ENCODE measurements at regions not wholly inside any gene's neighbourhood (a gene's known extent, or its start where the extent isn't known, plus 50 kb on each side); places are given as distances from the start of the nearest gene placed in this dataset.

DNA sequence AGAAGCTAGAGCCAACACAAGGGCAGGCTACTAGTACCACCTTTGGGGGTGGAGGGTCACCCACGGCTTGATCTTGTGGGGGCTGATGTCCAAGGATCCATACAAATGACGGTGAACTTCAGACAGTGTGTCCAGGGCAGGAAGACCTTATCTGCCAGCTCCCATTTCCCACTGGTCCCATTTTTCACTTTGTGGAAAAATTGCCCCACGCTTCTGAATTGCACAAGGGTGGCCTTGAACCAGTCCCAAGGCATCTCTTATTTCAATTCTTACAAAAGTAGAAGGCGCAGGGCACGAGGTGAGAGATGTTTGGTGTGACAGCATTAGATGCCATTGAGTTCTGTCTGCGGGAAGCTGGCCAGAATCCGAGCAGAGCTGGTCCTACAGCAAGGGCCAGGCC, 252.7 kb upstream of the CELF2 start:
- DNase-seq (ENCODE audit: low spot score): no peak
- in situ Hi-C loops (cut with MboI; ENCODE audit: low sequenced_read_pairs, unreplicated experiment): no loop called here
- TF ChIP-seq, protein P1, sequence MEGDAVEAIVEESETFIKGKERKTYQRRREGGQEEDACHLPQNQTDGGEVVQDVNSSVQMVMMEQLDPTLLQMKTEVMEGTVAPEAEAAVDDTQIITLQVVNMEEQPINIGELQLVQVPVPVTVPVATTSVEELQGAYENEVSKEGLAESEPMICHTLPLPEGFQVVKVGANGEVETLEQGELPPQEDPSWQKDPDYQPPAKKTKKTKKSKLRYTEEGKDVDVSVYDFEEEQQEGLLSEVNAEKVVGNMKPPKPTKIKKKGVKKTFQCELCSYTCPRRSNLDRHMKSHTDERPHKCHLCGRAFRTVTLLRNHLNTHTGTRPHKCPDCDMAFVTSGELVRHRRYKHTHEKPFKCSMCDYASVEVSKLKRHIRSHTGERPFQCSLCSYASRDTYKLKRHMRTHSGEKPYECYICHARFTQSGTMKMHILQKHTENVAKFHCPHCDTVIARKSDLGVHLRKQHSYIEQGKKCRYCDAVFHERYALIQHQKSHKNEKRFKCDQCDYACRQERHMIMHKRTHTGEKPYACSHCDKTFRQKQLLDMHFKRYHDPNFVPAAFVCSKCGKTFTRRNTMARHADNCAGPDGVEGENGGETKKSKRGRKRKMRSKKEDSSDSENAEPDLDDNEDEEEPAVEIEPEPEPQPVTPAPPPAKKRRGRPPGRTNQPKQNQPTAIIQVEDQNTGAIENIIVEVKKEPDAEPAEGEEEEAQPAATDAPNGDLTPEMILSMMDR (IDR thresholded peaks at IDR 0.05; ENCODE audit: borderline replicate concordance, control extremely low read depth, extremely low read depth, insufficient read depth, missing control alignments): no peak

GRCh38 chr10:10772411-10772810, 245.3 kb upstream of the CELF2 start:
- DNase-seq (ENCODE audit: low spot score): no peak
- TF ChIP-seq, protein P1 (IDR thresholded peaks at IDR 0.05; ENCODE audit: borderline replicate concordance, control extremely low read depth, extremely low read depth, insufficient read depth, missing control alignments): no peak
- in situ Hi-C loops (cut with MboI; ENCODE audit: low sequenced_read_pairs, unreplicated experiment): no loop called here

DNA sequence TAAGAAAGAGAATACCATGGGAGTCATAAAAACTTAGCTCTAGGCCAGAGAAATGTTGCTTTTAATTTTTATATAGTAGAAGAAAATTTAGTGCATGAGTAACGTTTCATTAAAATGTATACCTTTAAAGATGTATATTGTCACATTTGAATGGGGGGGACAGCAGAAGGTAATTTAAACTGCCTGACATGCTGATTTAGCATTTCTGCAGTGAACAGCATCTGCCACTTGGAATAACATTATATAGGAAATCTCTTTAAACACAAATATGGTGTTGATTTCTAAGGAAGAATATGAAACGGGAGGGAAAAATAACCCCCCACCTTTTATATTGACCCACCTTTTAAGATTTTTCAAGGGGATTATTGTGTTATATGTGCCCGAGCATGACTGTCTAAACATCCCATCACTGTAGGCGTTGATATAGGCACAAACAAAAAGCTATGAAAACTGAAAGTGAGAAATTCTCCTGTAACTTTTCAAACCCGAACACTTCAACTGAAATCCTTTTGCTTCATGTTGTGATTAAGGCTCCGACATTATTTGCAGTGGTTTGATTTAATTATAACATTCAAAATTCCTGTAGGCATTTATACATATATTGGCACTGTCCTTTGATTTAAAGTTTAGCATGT, 244.7 kb upstream of the CELF2 start:
- in situ Hi-C loops (cut with MboI; ENCODE audit: low sequenced_read_pairs, unreplicated experiment): no loop called here
- TF ChIP-seq, protein P1 (IDR thresholded peaks at IDR 0.05; ENCODE audit: borderline replicate concordance, control extremely low read depth, extremely low read depth, insufficient read depth, missing control alignments): no peak

GRCh38 chr10:10774416-10774815, 243.3 kb upstream of the CELF2 start:
- TF ChIP-seq, protein P1 (IDR thresholded peaks at IDR 0.05; ENCODE audit: borderline replicate concordance, control extremely low read depth, extremely low read depth, insufficient read depth, missing control alignments): no peak
- in situ Hi-C loops (cut with MboI; ENCODE audit: low sequenced_read_pairs, unreplicated experiment): no loop called here
- DNase-seq (ENCODE audit: low spot score): no peak

More for the DNA sequence above, 244.7 kb upstream of the CELF2 start:
- no peak for DNase-seq (ENCODE audit: low spot score)

DNA sequence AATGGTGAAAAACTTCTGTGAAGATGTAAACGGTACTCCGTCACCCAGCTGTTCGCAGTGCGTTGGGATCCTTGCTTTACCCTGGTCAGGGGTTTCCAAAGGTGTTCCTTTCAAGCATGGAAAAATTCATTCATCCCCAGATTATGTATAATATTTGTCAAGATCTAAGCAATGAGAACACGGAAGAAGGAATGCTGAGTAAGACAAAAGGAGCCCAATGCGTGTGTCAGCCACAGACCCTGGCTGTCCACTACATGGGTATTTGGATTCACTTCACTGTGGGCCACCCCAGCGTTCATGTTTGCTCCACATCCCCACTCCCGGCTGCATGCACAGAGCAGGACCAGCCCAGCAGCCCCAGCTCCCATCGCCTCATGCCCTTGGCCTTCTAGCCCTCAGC, 241.3 kb upstream of the CELF2 start:
- in situ Hi-C loops (cut with MboI; ENCODE audit: low sequenced_read_pairs, unreplicated experiment): no loop called here
- no peak for DNase-seq (ENCODE audit: low spot score)
- TF ChIP-seq, protein P1 (IDR thresholded peaks at IDR 0.05; ENCODE audit: borderline replicate concordance, control extremely low read depth, extremely low read depth, insufficient read depth, missing control alignments): no peak

DNA sequence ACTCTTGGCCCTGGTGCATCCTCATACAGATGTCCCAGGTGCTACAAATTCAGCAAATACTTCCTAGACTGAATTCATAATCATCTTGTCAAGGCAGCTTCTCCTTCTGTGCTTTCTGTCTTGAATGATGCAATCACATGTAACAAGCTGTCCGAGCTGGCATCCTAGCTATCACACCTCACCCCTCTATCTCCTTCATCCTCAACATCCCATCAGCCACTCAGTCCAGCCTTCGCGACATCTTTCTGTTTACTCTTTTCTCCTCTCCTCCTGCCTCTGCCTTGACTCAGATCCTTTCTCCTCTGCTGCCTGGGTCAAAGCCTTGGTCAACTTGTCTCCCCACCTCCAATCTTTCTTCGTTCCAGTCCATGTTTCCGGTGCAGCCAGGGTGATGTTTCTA, 240.4 kb upstream of the CELF2 start:
- TF ChIP-seq, protein P1 (IDR thresholded peaks at IDR 0.05; ENCODE audit: borderline replicate concordance, control extremely low read depth, extremely low read depth, insufficient read depth, missing control alignments): no peak
- in situ Hi-C loops (cut with MboI; ENCODE audit: low sequenced_read_pairs, unreplicated experiment): no loop called here
- no peak for DNase-seq (ENCODE audit: low spot score)
